ENCODE measurements at regions not wholly inside any gene's neighbourhood (a gene's known extent, or its start where the extent isn't known, plus 50 kb on each side); places are given as distances from the start of the nearest gene placed in this dataset.

DNA sequence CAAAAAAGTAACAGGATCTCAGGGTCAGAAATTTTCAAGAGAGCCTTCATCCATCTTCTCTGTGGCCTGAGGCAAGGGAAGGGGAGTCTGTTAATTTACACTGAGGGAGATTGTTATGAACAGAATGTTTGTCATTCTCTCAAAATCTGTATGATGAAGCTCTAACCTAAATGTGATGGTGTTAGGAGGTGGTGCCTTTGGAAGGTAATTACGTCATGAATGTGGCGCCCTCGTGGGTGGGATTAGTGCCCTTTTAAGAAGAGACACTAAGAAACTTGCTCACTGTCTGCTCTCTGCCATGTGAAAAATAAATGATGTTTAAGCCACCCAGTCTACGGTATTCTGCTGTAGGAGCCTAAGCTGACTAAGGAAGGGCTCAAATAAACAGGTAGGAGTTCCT, 521.6 kb downstream of the SNAPC1 start:
- H3K9ac ChIP-seq (ENCODE audit: insufficient read depth in 1 of 2, low read length in 2 of 2): no peak overlapping the region
- no peaks in the 10 kb centered on the region for H3K9me3 ChIP-seq (ENCODE audit: control insufficient read depth in 4 of 4, insufficient read depth in 3 of 4, low read length in 3 of 4)
- H3K27me3 ChIP-seq (ENCODE audit: control insufficient read depth in 3 of 3, insufficient read depth in 3 of 3, low read length in 2 of 3): no peaks in the 10 kb centered on the region
- ATAC-seq (ENCODE audit: insufficient read depth, low FRiP score) (no peak), DNase-seq (no peak)
- TF ChIP-seq, protein P1, sequence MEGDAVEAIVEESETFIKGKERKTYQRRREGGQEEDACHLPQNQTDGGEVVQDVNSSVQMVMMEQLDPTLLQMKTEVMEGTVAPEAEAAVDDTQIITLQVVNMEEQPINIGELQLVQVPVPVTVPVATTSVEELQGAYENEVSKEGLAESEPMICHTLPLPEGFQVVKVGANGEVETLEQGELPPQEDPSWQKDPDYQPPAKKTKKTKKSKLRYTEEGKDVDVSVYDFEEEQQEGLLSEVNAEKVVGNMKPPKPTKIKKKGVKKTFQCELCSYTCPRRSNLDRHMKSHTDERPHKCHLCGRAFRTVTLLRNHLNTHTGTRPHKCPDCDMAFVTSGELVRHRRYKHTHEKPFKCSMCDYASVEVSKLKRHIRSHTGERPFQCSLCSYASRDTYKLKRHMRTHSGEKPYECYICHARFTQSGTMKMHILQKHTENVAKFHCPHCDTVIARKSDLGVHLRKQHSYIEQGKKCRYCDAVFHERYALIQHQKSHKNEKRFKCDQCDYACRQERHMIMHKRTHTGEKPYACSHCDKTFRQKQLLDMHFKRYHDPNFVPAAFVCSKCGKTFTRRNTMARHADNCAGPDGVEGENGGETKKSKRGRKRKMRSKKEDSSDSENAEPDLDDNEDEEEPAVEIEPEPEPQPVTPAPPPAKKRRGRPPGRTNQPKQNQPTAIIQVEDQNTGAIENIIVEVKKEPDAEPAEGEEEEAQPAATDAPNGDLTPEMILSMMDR (IDR thresholded peaks at IDR 0.05; ENCODE audit: control extremely low read depth, extremely low read depth): no peak
- 86% methylated on average over 4 of the region's 4 CpGs for WGBS, 2 donors
- no peaks in the 10 kb centered on the region for H3K4me1 ChIP-seq (ENCODE audit: control insufficient read depth in 5 of 5, insufficient read depth in 5 of 5, low read length in 5 of 5)
- no peaks in the 10 kb centered on the region for H3K36me3 ChIP-seq (ENCODE audit: control insufficient read depth in 4 of 4, insufficient read depth in 4 of 4, low read length in 4 of 4)
- H3K27ac ChIP-seq (ENCODE audit: low read depth in 1 of 2, low read length in 1 of 2): no peak overlapping the region
- H3K4me3 ChIP-seq: no peak overlapping the region

DNA sequence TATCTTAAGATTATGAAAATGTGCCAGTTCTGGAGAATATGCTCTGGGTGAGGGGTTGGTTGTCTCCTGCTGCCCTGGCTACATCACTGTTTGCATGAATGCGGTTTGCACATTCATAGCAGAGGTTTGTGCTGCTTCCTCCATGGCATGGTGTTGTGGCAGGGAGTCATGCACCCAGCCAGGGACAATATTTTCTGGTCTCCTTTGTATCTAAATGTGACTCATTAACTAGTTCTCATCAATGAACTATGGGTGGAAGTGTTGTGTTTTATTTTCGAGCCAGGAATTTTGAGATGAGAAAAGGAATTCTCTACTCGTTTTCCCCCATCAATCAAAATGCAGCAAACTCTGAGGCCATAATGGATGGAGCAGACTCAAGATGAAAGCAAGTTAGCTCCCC, 527.3 kb downstream of the SNAPC1 start:
- H3K36me3 ChIP-seq (ENCODE audit: control insufficient read depth in 4 of 4, insufficient read depth in 4 of 4, low read length in 4 of 4): no peaks in the 10 kb centered on the region
- H3K27ac ChIP-seq (ENCODE audit: low read depth in 1 of 2, low read length in 1 of 2): no peak overlapping the region
- TF ChIP-seq, protein P1 (IDR thresholded peaks at IDR 0.05; ENCODE audit: control extremely low read depth, extremely low read depth): no peak
- ATAC-seq (ENCODE audit: insufficient read depth, low FRiP score) (no peak), DNase-seq (no peak)
- H3K4me1 ChIP-seq (ENCODE audit: control insufficient read depth in 5 of 5, insufficient read depth in 5 of 5, low read length in 5 of 5): no peaks in the 10 kb centered on the region
- H3K9me3 ChIP-seq (ENCODE audit: control insufficient read depth in 4 of 4, insufficient read depth in 3 of 4, low read length in 3 of 4): no peaks in the 10 kb centered on the region
- no peak overlapping the region for H3K9ac ChIP-seq (ENCODE audit: insufficient read depth in 1 of 2, low read length in 2 of 2)
- no peaks in the 10 kb centered on the region for H3K27me3 ChIP-seq (ENCODE audit: control insufficient read depth in 3 of 3, insufficient read depth in 3 of 3, low read length in 2 of 3)
- no peak overlapping the region for H3K4me3 ChIP-seq
- 52 to 64% methylated on average over 3 of the region's 3 CpGs for WGBS, 2 donors

DNA sequence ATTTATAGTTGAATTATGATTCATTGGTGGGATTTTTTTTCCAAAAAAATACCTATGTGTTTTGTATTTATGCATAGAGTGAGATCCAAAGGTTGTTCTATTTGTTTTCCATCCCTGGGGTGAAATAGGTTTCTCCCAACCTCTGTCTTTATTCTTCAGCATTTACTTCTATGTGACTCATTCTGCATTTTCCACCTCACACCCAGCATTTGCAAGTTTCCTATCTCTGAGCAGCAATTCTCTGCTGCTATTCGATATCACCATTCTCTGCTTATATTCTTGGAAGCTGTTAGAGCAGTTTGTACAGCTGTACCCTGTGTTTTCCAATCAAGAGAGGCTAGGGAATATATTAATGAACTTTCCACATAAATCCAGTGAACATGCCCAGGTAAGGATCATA, 538.9 kb downstream of the SNAPC1 start:
- peaks cover 0 to 6% (median under 1%) of the 10 kb centered on the region in 4 donors for H3K9me3 ChIP-seq (ENCODE audit: control insufficient read depth in 4 of 4, insufficient read depth in 3 of 4, low read length in 3 of 4)
- ATAC-seq (ENCODE audit: insufficient read depth, low FRiP score) (no peak), DNase-seq (no peak)
- no peak overlapping the region for H3K4me3 ChIP-seq
- H3K27me3 ChIP-seq (ENCODE audit: control insufficient read depth in 3 of 3, insufficient read depth in 3 of 3, low read length in 2 of 3): no peaks in the 10 kb centered on the region
- no peak overlapping the region for H3K9ac ChIP-seq (ENCODE audit: insufficient read depth in 1 of 2, low read length in 2 of 2)
- no peak overlapping the region for H3K27ac ChIP-seq (ENCODE audit: low read depth in 1 of 2, low read length in 1 of 2)
- TF ChIP-seq, protein P1 (IDR thresholded peaks at IDR 0.05; ENCODE audit: control extremely low read depth, extremely low read depth): no peak
- WGBS, 2 donors: 86 to 91% methylated on average over 1 of the region's 1 CpG
- H3K4me1 ChIP-seq (ENCODE audit: control insufficient read depth in 5 of 5, insufficient read depth in 5 of 5, low read length in 5 of 5): no peaks in the 10 kb centered on the region
- no peaks in the 10 kb centered on the region for H3K36me3 ChIP-seq (ENCODE audit: control insufficient read depth in 4 of 4, insufficient read depth in 4 of 4, low read length in 4 of 4)

DNA sequence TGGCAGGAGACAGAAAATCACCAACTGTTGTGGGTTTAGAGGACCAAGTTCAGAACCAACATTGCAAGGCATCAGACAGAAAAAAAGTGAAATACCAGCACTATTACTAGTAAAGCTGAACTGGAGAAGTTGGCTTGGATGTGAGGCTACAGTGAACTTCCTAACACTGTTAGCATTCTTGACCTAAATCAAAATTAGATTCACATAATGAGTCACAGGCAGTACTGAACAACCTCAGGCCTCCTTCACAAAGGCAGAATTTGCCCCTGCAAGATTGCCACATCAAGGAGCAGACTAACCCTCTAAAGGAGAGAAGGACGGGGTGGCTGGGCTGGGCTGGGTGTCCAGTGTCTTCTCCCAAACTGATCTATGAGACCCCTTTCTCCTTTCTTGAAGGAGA, 539.7 kb downstream of the SNAPC1 start:
- no peak for ATAC-seq (ENCODE audit: insufficient read depth, low FRiP score)
- Histone ChIP-seq H3K27ac (ENCODE audit: low read depth in 1 of 2, low read length in 1 of 2) (no peak overlapping the region), H3K4me3 (no peak overlapping the region), H3K36me3 (ENCODE audit: control insufficient read depth in 4 of 4, insufficient read depth in 4 of 4, low read length in 4 of 4) (no peaks in the 10 kb centered on the region), H3K9me3 (ENCODE audit: control insufficient read depth in 4 of 4, insufficient read depth in 3 of 4, low read length in 3 of 4) (peaks cover 0 to 6% (median 0%) of the 10 kb centered on the region in 4 donors), H3K9ac (ENCODE audit: insufficient read depth in 1 of 2, low read length in 2 of 2) (no peak overlapping the region), H3K27me3 (ENCODE audit: control insufficient read depth in 3 of 3, insufficient read depth in 3 of 3, low read length in 2 of 3) (no peaks in the 10 kb centered on the region), H3K4me1 (ENCODE audit: control insufficient read depth in 5 of 5, insufficient read depth in 5 of 5, low read length in 5 of 5) (no peaks in the 10 kb centered on the region)
- TF ChIP-seq, protein P1 (IDR thresholded peaks at IDR 0.05; ENCODE audit: control extremely low read depth, extremely low read depth): no peak
- WGBS, 2 donors: 88 to 91% methylated on average over 1 of the region's 1 CpG
- DNase-seq: no peak
